GM19328 (cell line): ENCODE measurements at regions not wholly inside any gene's neighbourhood (a gene's known extent, or its start where the extent isn't known, plus 50 kb on each side); places are given as distances from the start of the nearest gene placed in this dataset.

Source experiments
- ATAC-seq: cut with Tn5 transposase; IDR thresholded peaks from one replicate; pipeline ENCODE4 v1.9.1; 2021; ENCODE audit warnings: mild to moderate bottlenecking, moderate library complexity; ENCODE audit not compliant: unreplicated experiment

GRCh38 chr12:74426091-74426490 is 111.5 kb upstream of the ATXN7L3B start:
- no peak for ATAC-seq

DNA sequence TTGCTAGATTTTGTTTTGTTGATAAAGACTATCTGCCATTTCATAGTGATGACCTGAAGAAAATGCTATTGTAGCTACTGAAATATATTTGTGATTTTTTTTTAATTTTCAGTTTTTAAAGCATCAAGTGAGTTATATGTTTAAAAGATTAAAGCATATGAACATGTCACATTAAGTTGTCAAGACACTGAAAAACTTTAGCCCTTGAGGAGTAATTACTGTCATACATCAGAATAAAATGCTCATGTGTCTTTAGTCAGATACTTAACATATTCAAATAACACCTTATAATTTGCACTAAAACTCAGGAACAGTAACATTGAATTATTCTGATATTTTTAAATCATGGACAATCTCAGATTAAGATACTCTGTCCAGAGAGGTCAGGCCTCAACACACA is 108.1 kb upstream of the ATXN7L3B start:
- ATAC-seq, result no peak

DNA sequence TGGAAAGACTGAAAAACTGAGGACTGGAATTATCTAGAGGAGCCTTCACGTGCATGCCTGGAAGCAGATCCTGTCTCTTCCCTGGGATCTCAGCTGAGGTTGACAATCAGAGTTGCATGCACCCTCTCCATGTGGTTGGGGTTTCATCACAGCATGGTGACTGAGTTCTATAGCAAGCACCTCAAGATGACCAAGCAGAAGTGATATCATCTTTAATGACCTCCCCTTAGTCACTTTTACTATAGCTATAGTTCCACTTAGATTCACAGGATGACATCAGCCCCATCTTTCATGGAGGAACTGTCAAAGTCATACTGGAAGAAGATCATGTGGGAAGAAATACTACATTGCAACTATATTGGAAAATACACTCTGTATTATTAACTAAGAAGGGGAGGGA is 105.8 kb upstream of the ATXN7L3B start:
- no peak for ATAC-seq

DNA sequence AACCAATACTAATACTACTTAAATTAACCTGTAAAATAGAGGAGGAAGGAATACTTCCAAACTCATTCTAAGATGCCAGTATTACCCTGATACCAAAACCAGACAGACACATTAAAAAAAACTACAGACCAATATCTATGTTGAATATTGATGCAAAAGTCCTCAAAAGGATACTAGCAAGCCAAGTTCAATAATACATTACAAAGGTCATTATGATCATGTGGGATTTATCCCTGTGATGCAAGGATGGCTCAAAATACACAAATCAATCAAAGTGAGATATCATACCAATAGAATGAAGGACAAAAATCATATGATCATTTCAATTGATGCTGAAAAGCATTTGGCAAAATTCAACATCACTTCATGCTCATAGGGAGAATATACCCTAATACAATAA is 97.2 kb upstream of the ATXN7L3B start:
- no peak for ATAC-seq

GRCh38 chr12:74441872-74442271 is 95.8 kb upstream of the ATXN7L3B start:
- no peak for ATAC-seq

- ATAC-seq, result no peak
Observed at GRCh38 chr12:74446466-74446865, 91.2 kb upstream of the ATXN7L3B start.

DNA sequence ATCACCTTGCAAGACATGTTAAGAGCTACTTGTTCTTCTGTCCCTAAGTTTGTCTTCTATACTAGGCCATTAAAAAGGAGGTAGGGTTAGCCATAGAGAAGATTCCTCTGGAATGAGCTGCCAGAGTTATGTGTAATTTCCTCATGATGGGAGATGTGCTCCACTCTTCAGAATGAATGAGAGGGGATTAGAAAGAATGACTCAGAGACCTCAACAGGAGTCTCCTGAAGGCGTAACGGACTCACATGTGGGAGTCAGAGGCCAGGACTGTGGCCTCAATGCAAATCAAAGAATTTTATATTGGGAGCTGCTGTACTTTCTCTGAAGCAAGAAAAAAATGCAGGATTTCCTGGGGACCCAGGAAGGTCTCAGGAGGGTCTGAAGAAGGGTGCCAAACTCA is 87.8 kb upstream of the ATXN7L3B start:
- no peak for ATAC-seq

GRCh38 chr12:74454109-74454508 is 83.5 kb upstream of the ATXN7L3B start:
- no peak for ATAC-seq

- ATAC-seq, result no peak
Observed at GRCh38 chr12:74455429-74455828, 82.2 kb upstream of the ATXN7L3B start.

GRCh38 chr12:74456431-74456830 is 81.2 kb upstream of the ATXN7L3B start:
- no peak for ATAC-seq

GRCh38 chr12:74468401-74468800 is 69.2 kb upstream of the ATXN7L3B start:
- no peak for ATAC-seq

DNA sequence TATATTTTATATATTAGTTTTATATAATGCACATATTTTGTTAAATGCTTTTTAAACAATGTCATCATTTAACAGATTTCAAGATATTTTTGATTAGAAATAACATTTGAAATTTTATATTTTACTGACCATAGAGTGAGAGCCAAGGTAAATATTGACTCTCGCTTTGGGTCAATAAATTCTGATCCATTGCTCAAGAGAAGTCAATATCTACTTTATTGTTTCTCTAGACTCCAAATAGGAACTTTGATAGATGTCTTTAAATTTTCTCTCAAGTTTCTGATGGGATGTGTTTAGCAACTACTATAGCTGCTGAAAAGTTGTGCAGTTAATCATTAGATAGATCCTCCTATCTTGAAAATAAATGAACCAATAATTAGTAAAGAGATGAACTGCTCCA is 61.4 kb upstream of the ATXN7L3B start:
- ATAC-seq, result no peak

DNA sequence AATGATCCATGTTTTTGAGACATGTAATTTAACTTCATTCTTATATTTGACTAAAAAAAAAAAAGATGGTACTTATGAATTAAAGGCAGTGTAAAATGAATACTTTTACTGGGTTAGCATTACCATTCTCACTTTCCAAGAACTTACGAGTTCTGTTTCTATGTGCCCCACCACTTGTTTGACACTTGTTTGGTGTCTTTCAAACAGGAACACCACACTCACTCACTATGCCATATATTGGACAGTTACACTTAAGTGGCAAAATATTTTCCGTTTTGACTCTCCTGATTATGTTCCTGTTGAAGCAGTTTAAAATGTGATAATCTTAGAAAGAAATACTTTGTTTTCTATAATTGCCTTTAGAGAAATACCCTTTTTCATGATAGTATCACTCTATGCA is 56.6 kb upstream of the ATXN7L3B start:
- ATAC-seq, result no peak

- ATAC-seq, result no peak
Observed at GRCh38 chr12:74482115-74482514, 55.5 kb upstream of the ATXN7L3B start.

DNA sequence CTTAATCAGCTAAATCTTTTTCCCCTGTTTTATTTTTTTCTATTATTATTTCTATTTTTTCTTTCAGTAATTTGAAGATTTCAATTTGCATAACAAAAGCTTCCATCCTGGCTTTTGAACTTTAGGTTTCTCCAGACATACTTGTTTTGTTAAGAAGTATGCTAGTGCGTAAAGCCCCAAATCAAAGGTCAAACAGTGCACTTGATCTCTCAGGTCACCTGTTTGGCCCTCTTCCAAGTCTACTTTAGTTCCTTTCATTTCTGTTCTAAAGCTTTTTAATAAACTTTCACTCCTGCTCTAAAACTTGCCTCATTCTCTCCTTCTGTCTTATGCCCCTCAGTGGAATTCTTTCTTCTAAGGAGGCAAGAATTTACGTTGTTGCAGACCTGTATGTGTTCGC is 54.6 kb upstream of the ATXN7L3B start:
- no peak for ATAC-seq
